ENCODE measurements at regions not wholly inside any gene's neighbourhood (a gene's known extent, or its start where the extent isn't known, plus 50 kb on each side); places are given as distances from the start of the nearest gene placed in this dataset.

- TF ChIP-seq POLR2AphosphoS5 (IDR thresholded peaks at IDR 0.05; ENCODE audit: borderline replicate concordance, low read depth, low read length): no peak
- no peak for TF ChIP-seq EZH2 (IDR thresholded peaks at IDR 0.05)
- no peak for TF ChIP-seq FOXP2 (optimal IDR thresholded peaks at IDR 0.05; ENCODE audit: control extremely low read depth, extremely low read length, insufficient read depth)
Observed at GRCh38 chr4:45385306-45385705, 659.0 kb upstream of the GNPDA2 start.
